Activated CD4-positive, alpha-beta T cell treated with anti-CD3 and anti-CD28 coated beads, Interleukin-2, Interleukin-6, amounts not matched to agents 100 ng/mL and 50 ng/mL, durations not matched to agents 16 hours and 8 hours (primary cell): ENCODE measurements at regions not wholly inside any gene's neighbourhood (a gene's known extent, or its start where the extent isn't known, plus 50 kb on each side); places are given as distances from the start of the nearest gene placed in this dataset.
"Not testable (repeated sequence)": the region's sequence is repeated elsewhere in the genome, so short reads cannot be mapped to it uniquely, and the experiment has no call there.

Source experiments
- DNase-seq: peaks from one replicate; pipeline ENCODE4 v3.0.0-alpha.2; 2020

- DNase-seq, result no peak
Measured at GRCh38 chr14:39499514-39499913, 67.3 kb upstream of the FBXO33 start.

- not testable (repeated sequence) for DNase-seq
Measured at GRCh38 chr14:39497677-39498076, 65.4 kb upstream of the FBXO33 start.

DNA sequence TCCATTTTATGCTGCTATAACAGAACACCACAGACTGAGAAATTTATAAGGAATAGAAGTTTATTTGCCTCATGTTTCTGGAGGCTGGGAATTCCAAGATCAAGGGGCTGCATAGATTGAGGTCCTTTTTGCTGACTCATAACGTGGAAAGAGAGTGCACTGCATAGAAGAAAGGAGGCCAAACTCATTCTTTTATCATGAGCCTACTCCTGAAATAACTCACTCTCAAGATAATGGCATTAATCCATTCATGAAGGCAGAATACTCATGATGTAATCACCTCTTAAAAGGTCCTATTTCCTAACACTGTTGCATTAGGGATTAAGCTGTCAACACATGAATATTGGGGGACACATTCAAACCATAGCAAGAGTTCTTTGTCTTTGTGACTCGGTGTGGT lies 60.0 kb upstream of the FBXO33 start:
- no peak for DNase-seq

GRCh38 chr14:39491134-39491571 lies 58.9 kb upstream of the FBXO33 start:
- DNase-seq, result peak; percentile 32

DNA sequence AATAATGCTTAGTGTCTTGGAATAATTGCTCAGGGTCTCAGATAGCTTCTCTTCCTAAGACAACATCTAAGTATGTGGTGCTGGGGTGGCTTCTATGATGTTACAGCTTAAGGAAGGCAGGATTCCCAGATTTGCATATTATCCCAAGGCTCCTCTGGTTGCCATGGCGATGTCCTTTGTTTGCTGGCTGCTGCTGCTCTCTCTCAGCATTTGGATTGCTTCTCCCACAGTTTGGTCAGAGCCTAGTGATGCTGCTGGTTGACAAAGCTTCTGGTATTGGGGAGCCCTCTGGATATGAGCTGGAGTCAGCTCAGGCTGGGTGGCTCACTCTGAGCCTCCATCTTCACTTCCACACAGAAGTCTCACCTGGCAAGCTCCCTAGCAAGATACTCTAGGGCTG lies 56.4 kb upstream of the FBXO33 start:
- DNase-seq, result no peak

DNA sequence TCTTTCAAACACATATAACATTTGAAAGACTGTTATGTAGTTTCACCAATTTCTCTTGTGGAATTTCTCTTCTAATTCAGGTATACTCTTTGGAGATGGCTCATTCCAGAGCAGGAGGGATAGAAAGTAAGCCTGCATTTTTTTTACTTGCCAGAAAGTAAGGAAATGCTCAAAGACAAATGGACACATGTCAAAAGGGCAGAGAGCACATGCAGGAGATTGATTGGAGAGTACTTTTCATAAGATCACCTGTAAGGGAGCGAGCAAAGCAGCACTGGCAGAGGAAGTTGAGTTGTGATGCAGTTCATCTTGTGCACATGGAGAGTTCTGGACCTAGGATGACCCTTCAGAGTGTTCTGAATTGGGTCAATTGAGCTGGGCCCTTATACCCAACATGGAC lies 51.4 kb upstream of the FBXO33 start:
- DNase-seq, result no peak
